ENCODE measurements at regions not wholly inside any gene's neighbourhood (a gene's known extent, or its start where the extent isn't known, plus 50 kb on each side); places are given as distances from the start of the nearest gene placed in this dataset.

DNA sequence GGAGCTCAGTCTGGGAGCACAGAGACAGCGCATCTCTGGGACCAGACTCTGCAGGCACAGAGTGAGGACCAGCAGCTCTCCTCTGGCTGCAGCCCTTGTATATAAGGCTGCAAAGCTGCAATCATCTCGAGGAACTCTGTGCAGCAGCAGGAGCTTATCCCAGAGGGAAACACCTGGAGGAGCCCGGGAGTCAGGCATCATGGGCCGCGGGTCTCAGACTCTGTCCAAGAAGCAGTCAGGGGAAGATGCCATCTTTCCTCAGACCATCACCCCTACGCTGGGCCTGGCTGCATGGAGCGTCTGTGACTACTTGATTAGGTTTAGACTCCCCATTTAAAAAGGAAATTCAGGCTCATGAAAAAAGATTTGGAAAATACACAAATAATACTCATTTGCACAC lies 122.0 kb downstream of the IRF8 start:
- intact Hi-C loops (cut with DNase I), result no loop called here
- Histone ChIP-seq H3K4me3 (replicated peaks in 1 of 3) (no peak overlapping the region), H3K27ac (no peak overlapping the region), H3K27me3 (no peaks in the 10 kb centered on the region), H3K4me1 (no peaks in the 10 kb centered on the region), H3K9me3 (no peaks in the 10 kb centered on the region), H3K36me3 (no peaks in the 10 kb centered on the region)
- 78 to 96% methylated on average over 5 to 7 of the region's 7 CpGs for WGBS, 2 donors
- no peak for TF ChIP-seq POLR2A (IDR thresholded peaks at IDR 0.05)
- TF ChIP-seq, protein P1, sequence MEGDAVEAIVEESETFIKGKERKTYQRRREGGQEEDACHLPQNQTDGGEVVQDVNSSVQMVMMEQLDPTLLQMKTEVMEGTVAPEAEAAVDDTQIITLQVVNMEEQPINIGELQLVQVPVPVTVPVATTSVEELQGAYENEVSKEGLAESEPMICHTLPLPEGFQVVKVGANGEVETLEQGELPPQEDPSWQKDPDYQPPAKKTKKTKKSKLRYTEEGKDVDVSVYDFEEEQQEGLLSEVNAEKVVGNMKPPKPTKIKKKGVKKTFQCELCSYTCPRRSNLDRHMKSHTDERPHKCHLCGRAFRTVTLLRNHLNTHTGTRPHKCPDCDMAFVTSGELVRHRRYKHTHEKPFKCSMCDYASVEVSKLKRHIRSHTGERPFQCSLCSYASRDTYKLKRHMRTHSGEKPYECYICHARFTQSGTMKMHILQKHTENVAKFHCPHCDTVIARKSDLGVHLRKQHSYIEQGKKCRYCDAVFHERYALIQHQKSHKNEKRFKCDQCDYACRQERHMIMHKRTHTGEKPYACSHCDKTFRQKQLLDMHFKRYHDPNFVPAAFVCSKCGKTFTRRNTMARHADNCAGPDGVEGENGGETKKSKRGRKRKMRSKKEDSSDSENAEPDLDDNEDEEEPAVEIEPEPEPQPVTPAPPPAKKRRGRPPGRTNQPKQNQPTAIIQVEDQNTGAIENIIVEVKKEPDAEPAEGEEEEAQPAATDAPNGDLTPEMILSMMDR (IDR thresholded peaks at IDR 0.05), result no peak
- no peak for DNase-seq

DNA sequence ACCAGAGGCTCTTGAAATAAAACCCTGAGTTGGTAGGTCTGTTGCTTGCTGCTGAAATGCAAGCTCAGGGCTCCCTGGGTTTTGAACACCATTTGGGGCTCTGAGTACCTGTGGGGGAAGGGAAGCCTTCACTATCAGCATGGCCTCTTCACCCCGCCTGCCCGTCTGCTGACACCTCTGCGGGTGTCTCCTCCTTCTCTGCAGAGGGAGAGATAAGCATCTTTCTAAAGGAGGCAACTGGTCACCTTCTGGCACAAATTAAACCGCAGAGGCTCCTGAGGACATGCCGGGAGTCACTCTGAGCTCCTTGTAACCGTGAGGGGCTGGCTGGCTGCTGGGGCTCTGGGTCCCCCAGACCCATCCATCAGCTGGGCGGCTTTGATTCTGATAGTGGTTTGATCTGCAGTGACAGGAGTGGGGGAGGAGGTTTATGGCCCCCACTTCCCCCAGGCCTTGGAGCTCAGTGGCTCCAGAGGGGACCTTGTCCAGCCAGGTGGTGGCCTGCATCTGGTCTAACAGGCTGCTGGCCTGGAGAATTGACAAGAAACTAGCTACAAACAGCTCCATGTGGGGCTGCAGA lies 123.5 kb downstream of the IRF8 start:
- 38 to 58% methylated on average over 4 to 7 of the region's 7 CpGs for WGBS, 2 donors
- Histone ChIP-seq H3K9me3 (no peaks in the 10 kb centered on the region), H3K27ac (no peak overlapping the region), H3K27me3 (no peaks in the 10 kb centered on the region), H3K4me3 (replicated peaks in 1 of 3) (no peak overlapping the region), H3K36me3 (no peaks in the 10 kb centered on the region), H3K4me1 (no peaks in the 10 kb centered on the region)
- intact Hi-C loops (cut with DNase I), result no loop called here
- DNase-seq, result no peak
- TF ChIP-seq, protein P1 (IDR thresholded peaks at IDR 0.05), result no peak
- no peak for TF ChIP-seq POLR2A (IDR thresholded peaks at IDR 0.05)

DNA sequence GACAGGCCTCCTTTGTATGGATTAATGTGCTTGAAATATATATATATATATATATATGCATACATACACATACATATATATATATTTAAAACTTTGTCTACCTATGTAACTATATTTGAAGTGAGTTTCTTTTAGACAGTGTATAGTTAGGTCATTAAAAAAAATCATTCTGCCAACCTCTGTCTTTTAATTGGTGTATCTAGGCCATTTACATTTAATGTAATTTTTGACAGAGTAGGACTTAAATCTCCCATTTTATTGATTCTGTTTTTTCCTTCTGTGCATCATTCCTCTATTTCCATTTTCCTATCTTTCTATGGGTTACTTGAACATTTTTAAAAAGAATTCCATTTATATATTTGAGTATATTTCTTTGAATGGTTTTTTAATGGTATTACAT lies 125.2 kb downstream of the IRF8 start:
- Histone ChIP-seq H3K36me3 (no peaks in the 10 kb centered on the region), H3K27ac (no peak overlapping the region), H3K27me3 (no peaks in the 10 kb centered on the region), H3K4me3 (replicated peaks in 1 of 3) (no peak overlapping the region), H3K9me3 (no peaks in the 10 kb centered on the region), H3K4me1 (peaks cover 0 to 5% of the 10 kb centered on the region in 2 donors)
- TF ChIP-seq, protein P1 (IDR thresholded peaks at IDR 0.05), result no peak
- TF ChIP-seq POLR2A (IDR thresholded peaks at IDR 0.05), result no peak
- no peak for DNase-seq
- intact Hi-C loops (cut with DNase I), result no loop called here

DNA sequence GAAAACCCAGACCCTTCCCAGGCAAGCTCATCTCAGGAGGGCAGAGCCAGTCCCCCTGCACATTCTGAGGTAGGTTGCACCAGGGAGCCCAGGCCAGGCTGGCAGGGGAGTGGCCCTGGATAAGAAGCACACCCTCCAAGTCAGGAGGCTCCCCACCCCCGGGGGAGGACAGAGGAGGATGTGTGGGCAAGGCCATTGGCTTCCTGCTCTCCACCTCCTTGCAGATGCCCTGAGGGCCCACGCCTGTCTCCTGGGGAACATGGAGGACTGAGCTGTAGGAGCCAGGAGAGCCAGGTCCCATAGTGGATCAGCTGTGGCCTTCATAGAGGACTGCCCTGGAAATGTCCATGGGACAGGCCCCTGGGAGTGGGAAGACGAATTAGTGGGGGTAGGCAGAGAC lies 126.7 kb downstream of the IRF8 start:
- Histone ChIP-seq H3K27me3 (no peaks in the 10 kb centered on the region), H3K4me3 (replicated peaks in 1 of 3) (no peak overlapping the region), H3K9me3 (no peaks in the 10 kb centered on the region), H3K4me1 (peaks cover 0 to 9% of the 10 kb centered on the region in 2 donors), H3K36me3 (no peaks in the 10 kb centered on the region), H3K27ac (no peak overlapping the region)
- TF ChIP-seq POLR2A (IDR thresholded peaks at IDR 0.05), result no peak
- TF ChIP-seq, protein P1 (IDR thresholded peaks at IDR 0.05), result no peak
- intact Hi-C loops (cut with DNase I), result no loop called here
- WGBS, 2 donors, result 75 to 81% methylated on average over 2 to 3 of the region's 3 CpGs
- DNase-seq, result no peak

DNA sequence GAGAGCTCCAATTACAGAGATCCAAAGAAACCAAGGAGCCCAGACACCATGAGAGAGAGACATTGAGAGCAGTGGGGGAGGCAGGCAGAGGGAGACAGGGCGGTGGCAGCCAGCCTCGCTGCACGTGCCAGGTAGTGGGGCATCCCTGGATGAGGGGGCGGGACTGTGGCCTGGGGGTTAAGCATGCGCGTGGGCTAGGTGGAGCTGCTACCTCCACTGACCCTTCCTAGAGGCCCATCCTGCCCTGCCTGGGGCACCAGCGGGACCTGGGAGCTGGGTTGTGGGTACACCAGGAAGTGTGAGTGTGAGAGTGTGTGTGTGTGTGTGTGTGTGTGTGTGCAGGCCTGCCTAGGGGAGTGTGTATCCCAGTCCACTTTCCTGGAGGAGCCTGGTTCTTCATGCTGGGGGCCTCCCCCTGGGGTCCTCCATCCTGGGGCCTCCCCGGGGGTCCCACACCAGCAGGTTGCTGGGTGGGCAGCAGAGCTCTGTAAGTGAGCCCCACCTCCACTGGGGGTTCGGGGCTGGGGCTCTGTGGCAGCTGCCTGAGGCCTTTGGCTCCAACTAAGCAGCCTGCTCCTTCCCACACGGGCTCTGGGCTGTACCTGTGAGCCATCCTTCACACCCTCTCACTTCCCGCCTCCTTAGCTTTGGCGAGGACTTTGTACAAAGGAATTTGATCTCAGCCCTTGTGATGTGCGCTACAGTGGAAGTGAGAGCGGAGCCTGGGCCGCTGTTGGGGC lies 127.4 kb downstream of the IRF8 start:
- H3K27me3 ChIP-seq, result no peaks in the 10 kb centered on the region
- TF ChIP-seq POLR2A (IDR thresholded peaks at IDR 0.05), result no peak
- TF ChIP-seq, protein P1 (IDR thresholded peaks at IDR 0.05), result no peak
- H3K9me3 ChIP-seq, result no peaks in the 10 kb centered on the region
- no peak overlapping the region for H3K4me3 ChIP-seq (replicated peaks in 1 of 3)
- H3K36me3 ChIP-seq, result no peaks in the 10 kb centered on the region
- no peak for DNase-seq
- H3K27ac ChIP-seq, result no peak overlapping the region
- 80 to 86% methylated on average over 15 of the region's 15 CpGs for WGBS, 2 donors
- intact Hi-C loops (cut with DNase I), result no loop called here
- H3K4me1 ChIP-seq, result peaks cover 0 to 9% of the 10 kb centered on the region in 2 donors
